Non-pigmented ciliary epithelial cell (primary cell): ENCODE measurements at regions not wholly inside any gene's neighbourhood (a gene's known extent, or its start where the extent isn't known, plus 50 kb on each side); places are given as distances from the start of the nearest gene placed in this dataset.

Experiments used
- DNase-seq: peaks from one replicate; pipeline ENCODE4 v3.0.0-alpha.2; 2010; ENCODE audit warnings: low read depth

DNA sequence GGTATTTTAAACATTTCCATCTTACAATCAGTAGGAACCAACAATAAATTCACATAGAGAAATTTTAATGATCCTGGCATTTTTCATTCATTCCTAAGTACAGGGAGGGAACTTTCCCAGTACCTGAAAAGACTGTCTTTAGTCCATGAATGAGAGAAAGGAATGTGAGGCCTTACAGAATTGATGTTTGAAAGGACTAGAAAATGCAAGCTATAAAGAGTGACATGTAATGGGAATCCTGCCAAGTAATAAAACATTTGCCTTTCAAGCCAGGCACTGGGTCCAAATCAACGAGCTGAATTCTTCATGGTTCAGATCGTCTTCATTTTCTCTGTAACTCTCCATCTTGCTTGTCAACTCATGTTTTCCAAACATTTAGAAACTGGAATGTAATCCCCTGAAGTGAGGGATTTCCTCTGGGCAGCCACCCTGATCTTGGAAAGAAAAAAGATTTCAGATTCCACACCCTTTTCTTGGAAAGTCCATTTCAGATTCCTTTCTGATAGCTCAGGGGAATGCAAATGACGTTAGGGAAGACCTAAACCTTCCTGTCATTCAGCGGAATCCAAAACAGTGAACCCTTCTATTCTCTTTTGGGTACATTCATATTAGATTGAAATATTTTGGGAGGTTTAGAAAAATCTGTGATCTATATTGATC lies 315.8 kb downstream of the SH3GL2 start:
- DNase-seq, result no peak

DNA sequence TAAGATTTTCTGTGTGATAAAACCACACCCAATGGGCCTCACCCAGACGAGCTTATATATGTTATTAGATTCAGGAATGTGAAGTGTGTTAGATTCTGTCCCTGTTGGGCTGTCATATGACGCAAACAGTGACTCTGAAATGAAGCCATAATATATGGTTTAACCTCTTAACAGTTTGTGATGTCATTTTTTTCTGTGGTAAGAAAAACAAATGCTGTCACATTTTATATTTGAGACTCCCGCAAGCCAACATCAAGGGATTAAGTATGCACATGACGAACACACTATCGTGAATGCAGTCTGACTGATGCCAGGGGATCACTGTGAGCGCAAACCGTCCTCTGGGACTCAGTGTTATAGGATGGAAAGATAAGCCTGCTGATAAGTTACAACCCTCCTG lies 321.7 kb downstream of the SH3GL2 start:
- DNase-seq, result peak; percentile 28

DNA sequence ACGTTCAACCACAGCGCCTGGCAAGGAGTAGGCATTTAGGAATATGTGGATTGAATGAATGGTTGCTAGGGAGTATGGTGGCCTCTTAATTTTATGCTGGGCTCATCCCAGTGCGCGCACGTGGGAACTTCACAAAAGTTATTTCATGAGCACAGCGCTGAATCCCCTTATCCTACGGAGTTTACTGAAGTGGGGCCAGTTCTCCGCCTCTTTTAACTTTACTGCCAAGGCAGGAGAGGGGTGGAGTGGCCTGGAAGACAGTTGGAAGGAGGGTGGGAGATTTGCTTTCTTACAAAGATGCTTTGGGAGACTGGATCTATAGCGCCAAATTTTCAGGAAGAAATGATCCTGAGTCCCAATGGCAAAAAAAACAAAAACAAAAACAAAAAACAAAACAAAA lies 326.5 kb downstream of the SH3GL2 start:
- no peak for DNase-seq

DNA sequence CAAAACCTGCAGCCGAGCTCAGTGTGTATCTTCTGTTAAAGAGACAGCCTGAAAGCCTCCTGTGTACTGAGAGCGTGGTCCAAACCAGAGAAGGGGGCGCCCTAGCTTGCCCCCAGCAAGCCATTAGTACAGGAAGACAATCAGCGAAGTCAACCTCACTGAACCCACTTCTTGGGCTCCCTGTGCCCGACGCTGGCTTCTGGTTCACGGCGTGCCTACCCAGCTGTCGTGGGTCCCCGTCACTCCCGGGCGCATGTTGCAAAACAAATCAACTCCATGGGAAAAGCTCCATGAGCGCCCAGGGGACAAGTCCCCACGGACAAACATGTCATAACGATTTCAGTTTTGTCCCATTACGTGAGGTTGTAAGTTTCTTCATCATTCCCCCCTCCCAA lies 326.9 kb downstream of the SH3GL2 start:
- no peak for DNase-seq

DNA sequence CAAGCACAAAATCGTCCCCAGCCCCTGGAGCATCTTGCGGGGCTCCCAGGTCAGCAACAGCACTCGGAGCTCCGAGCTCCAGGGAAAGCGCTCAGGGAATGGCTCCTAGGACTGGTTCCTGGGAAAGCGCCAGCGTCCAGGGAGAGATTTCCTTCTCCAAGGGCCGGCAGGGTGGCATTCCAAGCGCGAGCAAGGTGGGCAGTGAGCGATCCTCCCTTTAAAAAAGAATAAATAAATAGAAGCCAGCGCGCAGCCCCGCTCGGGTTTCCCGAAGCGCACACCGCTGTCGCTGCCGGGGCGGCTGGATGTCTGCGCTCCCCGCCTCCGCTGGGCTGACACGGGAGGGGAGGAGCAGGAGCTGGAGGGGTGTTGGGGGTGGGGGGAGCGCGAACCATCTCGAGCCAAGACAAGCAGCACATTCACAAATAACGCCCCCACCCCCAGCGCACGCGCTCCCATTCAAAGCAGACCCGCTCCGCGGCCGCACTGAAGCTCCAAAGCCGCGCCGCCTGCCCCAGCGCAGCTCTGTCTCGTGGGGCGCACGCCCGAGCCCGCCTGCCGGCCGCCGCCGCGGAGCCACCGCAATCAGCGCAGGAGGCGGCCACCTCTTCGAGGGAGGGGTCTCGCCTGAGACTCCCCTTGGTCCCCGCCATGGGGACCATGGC lies 327.4 kb downstream of the SH3GL2 start:
- DNase-seq, result no peak

DNA sequence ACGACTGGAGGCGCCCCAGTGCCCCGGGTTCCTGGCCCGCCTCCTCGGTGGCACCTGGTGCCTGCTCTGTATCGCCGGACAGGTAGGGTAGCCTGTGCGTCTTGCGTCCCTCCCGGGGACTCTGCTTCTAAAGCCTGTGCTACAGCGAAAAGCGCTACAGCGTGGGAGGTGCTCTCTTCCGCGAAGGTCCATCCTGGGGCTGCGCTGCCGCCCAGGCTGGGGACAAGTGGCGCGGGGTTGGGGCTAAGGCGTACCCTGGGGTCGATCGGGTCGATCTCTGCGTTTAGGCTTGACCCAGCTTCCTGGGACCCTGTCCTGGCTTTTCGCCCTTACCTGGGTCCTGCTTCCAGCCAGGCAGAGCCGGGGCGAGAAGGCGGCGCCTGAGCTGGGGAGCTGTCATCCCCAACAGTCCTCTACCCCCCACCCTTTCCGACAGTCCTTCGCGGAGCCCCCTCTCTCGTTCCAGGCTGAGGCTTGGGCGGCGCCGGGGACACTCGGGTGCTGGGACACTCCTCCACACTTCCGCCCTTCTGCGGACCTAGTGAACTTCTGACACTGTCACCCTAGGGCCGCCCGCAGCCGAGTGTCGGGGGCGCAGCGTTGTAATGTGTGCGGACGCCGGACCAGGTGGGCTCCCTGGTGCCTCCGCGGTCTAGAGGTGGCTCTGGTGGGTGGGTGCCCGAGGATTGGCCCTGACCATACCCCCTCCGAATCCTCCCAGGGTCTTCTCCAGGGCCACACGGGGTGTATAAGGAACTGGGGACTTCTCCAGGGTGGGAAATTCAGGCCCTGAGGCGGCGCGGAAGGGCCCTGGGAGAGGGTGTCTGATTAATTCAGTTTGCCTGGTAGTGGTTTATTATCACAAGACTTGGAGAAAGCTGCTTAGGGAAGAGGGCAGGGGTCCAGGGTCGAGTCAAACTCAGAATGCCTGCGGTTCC lies 328.2 kb downstream of the SH3GL2 start:
- no peak for DNase-seq

DNA sequence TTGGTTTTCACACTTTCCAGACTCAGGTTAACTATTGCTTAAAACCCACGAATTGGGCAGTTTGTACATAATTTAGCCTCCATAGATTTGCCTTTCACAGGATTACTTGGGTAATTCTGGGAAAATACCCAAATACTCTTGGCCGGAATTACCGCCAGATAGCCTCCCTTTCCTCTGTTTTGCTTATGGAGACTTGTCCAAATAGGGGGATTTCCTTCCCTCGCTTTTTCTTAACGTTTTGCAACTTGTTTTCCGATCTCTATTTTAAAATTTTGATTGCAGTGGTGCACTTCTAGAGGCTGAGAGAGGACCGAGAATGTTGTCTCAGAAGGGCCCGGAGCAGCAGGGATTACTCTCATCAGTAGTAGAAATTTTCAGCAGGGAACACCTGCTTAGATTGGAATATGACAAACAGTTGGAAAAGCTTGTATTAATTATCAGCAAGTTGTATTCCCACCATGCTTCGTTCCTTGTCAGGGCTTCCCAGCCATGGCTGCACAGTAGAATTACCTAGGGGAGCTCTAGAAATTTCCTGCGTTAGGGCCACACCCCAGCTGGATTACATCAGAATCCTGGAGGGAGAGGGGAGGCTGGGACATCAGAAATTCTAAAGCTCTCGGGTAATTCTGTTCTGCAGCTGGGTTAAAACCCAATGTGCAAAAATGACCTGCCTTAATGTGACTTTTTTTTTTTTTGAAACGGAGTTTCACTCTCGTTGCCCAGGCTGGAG lies 329.1 kb downstream of the SH3GL2 start:
- DNase-seq, result no peak

DNA sequence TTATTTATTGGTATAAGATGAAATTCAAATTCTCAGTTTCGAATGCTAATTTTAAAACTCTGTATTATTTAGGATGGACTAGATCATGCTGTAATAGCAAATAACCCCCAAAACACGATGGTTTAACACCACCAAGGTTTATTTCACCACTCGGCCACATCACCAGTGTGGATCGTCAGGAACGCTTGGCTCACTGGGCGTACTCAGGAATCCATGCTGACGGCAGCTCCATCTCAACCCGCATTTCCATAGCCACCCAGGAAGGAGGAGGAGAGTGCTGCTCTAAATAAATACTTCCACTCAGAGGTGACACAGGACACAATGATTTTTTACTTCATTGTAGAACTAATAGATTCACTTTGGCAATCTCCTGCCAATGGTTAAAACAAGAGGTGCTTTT lies 347.4 kb downstream of the SH3GL2 start:
- no peak for DNase-seq

DNA sequence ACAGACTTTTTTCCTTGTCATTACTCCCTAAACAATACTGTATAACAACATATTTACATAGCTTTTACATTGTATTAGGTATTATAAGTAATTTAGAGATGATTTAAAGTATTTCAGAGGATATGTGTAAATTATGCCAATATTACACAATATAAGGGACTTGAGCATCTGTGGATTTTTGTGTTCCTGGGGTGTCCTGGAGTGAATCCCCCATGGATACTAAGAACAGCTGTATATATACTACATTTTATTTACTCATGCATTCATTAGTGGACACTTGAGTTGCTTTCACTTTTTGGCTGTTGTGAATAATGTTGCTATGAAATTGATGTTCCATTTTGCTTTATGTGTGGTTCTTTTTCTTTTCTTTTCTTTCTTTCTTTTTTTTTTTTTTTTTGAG lies 348.8 kb downstream of the SH3GL2 start:
- DNase-seq, result no peak

DNA sequence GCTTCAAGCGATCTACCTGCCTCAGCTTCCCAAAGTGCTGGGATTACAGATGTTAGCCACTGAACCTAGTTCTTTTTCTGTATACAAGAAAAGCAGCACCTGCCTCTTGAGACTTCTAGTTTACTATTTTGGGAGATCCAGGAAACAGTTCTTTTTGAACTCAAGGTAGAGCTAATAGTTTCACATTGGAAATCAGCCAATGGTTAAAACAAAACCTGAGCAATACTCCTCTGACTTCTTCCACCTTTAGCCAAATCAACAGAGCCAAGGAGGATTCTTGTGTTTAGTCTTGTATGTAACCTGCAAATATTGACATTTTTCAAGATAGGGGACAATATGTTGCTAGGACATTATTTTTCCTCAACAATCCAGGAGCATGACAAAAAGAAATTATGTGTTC lies 349.4 kb downstream of the SH3GL2 start:
- DNase-seq, result no peak

DNA sequence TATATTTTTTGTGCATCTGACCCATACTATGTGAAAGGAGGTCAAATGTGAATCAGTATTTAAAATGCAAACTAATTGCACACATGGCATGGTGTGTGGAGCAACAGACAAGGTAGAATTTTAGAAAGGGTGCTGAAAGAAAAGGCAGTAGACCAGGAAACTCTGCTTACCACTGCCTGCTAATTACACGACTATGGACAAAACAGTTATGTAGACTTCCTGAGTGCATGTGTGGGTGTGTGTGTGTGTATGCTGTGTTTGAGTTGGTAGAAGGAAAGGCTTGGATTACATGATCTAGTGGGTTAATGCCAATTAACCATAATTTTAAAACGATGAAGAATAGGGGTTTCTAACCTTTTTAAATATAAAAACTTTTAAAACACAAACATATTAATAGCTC lies 349.9 kb downstream of the SH3GL2 start:
- DNase-seq, result no peak

DNA sequence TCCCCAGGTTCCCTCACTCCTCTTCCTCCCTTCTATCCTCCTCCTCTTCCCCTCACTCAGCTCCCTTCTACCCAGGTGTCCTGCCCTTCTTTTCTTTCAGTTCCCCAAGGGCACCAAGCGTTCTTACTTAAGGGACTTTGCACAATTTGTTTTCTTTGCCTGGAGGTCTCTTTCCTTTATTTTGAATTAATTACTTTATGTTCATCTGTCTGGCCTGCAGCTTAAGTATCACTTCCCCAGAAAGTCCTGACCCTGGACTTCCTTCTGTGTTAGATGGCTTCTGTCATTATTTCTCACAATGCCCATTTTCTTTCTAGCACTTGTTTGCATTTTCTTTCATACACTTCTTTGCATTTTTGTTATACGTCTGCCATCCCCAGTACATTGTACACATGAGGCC lies 350.6 kb downstream of the SH3GL2 start:
- no peak for DNase-seq

DNA sequence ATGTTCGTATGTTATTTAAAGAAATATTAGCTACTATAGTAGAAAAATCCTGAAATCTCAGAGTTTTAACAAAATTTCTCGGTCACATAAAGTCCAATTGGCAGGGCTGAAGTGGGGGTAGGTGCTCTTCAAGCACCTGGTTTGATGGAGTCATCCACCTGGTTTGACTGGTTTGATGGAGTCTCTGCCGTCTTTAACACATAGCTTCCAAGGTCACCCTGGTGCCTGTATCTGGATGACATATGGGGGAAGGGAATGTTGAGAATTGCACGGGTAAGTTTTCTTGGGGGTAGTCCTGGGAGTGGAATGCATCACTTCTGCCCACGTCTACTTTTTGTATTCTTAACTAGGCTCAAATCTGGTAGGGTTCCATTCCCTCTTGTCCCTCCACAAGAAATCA lies 351.2 kb downstream of the SH3GL2 start:
- DNase-seq, result no peak

DNA sequence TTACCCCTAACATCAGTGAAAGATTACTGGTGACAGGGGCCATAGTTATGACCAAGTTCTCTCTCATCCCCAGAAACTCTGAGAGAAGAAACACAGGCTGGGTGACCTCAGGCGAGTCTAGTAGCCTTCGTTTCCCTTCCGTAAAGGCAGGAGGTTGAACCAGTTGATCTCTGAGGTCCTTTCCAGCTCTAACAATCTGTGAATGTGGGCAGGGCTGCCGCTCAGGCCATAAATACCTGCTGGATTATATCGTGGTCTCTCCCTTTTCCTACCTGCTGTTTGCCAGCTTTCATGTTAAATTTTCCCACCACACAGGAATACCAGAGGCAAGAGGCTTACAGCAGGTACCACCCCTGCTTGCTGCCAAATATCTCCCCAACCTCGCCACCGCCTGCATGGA lies 357.5 kb downstream of the SH3GL2 start:
- no peak for DNase-seq

DNA sequence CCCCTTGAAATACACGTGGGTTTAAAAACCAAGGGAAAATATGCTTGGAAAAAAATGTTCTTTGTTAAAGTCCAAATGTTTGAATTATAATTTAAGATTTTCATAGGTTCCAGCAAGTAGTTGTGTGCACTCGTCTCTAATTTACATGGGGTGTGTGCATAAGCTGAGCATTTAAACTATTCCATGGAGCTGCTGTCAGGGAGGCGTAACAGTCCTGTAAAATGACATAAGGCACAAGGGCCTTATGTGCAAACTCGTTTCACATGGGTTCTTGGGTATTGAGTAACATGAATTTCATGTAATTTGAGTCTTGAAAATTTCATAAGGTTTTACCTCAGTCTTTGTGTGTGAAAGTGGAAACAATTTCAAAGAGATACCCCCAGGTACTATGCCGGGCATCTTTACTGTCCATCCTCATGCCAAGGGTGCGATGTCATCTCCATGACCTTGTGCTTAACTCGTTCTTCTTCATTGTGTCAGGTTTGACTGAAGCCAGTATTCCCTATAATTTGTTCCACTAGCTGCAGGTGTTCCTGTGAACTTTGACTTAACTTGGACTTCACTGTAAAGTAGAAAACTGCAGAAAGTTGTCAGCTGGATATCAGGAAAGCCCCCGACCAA lies 359.3 kb downstream of the SH3GL2 start:
- no peak for DNase-seq

DNA sequence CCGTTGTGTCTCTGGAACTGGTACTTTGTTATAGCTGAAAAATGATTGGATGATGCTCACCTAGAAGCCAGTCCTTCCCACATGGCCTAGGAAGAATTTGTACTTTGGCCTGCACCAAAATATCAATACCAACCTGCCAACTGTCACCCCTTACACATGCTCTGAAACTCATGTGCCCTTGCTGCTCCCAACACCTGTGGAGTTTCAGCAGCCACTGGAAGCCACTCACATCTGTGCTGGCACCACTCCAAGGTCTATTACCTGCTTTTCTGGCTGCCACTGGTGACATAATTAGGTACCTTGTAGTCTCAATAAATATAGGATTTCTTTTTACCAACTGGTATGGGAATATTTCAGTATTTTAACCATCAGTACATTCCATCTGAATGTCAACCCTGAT lies 363.6 kb downstream of the SH3GL2 start:
- no peak for DNase-seq

DNA sequence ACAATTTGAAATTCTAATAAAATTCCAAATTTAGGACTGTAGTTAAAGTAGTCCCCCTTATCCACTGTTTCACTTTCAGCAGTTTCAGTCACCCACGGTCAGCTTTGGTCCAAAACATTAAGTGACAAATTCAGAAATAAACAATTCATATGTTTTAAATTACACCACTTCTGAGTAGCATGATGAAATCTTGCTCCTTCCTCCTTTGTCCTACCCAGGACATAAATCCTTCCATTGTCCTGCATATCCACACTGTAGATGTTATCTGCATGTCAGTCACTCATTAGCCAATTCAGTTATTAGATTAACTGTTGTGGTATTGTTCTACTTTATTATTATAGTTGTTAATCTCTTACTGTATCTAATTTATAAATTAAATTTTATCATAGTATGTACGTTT lies 376.5 kb downstream of the SH3GL2 start:
- DNase-seq, result no peak

DNA sequence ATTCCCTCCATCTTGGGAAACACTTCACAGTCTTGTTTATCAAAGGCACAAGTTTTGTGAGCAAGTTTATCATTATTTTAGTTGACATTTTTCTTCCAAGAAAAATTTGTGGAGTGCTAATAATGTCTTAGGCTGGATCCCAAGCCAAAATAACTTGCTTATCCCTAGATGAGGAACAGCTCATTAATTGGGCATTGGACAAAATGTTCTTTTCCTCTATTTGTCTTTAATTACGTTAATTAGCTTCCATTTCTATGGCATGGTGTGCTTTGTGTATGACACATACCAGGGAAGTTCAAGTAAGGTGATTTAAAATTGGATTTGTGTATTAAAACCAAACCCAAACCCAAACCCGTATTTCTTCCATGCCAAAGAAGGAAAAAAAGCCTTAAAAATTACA lies 379.5 kb downstream of the SH3GL2 start:
- DNase-seq, result no peak

DNA sequence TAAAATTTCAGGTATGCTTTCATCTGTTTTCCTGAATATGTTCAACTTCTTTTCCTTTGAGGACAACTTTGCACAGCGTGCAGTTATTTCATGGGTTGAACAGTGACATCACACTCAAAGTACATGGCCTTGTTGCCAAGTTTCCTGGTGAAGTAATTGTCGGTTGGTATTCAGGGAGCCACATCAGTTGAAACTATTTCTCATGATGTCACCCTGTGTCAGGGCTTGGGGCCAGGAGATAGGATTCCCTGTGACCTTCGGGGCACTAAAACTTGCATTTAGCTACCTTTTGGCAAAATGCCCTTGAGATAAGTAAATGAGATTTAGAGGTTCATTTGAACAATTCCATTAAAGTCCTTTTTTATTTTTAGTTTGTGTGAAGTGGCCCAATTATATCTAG lies 383.9 kb downstream of the SH3GL2 start:
- no peak for DNase-seq

DNA sequence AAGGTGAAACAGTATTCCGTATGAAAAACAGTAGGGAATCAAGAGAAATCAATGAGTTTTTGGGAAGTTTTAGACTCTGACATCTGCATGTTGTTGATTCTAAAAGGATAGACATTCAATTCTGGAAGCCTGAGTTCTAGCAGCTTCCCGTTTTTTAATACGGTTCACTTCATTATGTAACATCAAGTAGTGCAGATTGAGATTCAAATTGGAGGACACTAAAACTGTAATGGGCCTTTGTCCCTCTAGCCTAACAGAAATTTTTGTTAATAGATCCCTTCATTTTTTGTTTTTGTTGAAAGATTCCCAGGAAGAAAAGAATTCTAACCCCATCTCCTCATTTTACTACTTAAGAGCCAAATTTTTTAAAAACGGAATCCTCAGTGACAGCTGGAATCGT lies 384.6 kb downstream of the SH3GL2 start:
- no peak for DNase-seq

DNA sequence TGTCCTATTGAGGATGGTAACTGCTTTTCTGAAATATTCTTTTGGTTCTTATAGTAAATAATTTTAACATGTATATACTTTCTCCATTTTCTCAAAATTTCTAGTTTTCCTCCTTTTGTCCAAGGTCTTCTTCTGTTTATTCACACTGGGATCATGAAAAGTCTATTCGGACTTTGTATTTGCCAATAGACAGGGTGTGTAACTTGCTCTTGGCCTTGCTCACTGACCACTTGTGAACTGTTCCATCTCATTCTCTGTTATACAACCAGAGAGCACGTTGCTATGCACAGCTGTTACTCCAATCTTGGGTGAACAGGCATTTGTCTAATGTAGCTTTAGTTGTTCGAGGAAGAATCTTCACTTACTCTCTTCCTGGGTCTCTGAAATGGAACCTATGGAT lies 388.9 kb downstream of the SH3GL2 start:
- DNase-seq, result no peak

DNA sequence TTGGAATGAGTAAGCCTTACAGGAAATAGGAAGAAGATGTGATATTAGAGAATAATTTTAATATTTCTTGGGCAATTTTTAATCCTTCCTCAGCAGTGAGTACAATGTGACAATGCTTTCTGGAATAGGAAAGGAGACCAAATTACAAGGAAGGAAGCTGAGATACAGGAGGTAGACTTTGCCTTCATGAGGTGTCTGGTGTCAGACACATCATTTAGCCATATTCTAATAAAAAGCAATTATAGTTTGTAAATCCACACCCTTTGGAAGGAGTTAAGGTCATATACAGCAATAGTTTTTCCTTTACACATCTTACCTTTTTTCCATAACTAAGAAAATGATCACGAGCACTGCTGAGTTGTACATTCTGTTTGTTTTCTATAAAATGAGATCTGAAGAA lies 390.4 kb downstream of the SH3GL2 start:
- DNase-seq, result no peak
